Chondrocyte (in vitro differentiated cells): ENCODE measurements at regions not wholly inside any gene's neighbourhood (a gene's known extent, or its start where the extent isn't known, plus 50 kb on each side); places are given as distances from the start of the nearest gene placed in this dataset.

Source experiments
- DNase-seq: peaks from one replicate; pipeline ENCODE4 v3.0.0; 2021; ENCODE audit warnings: mixed read lengths, low spot score
- H3K27ac Mint-ChIP-seq: one replicate; pipeline ENCODE4 v1.8.0; 2021; ENCODE audit warnings: mild to moderate bottlenecking, moderate library complexity, mixed read lengths; ENCODE audit not compliant: unreplicated experiment
- H3K27me3 Mint-ChIP-seq: 2 replicates; pipeline ENCODE4 v1.8.0; 2021; ENCODE audit warnings: low read depth, mixed read lengths
- H3K36me3 Mint-ChIP-seq: 2 replicates; pipeline ENCODE4 v1.8.0; 2021; ENCODE audit warnings: low read depth, mixed read lengths
- H3K4me1 Mint-ChIP-seq: 2 replicates; pipeline ENCODE4 v1.8.0; 2021; ENCODE audit warnings: low read depth, mild to moderate bottlenecking, mixed read lengths
- H3K4me3 Mint-ChIP-seq: one replicate; pipeline ENCODE4 v1.8.0; 2021; ENCODE audit warnings: mild to moderate bottlenecking, moderate library complexity, mixed read lengths; ENCODE audit not compliant: unreplicated experiment
- H3K9me3 Mint-ChIP-seq: 2 replicates; pipeline ENCODE4 v1.8.0; 2021; ENCODE audit warnings: low read depth, mixed read lengths
- TF ChIP-seq, protein P1 (sequence below): fragments of 200-600 bp; sonication (generic); IDR thresholded peaks from 2 replicates; pipeline ENCODE4 v1.5.0; 2021; ENCODE audit warnings: antibody characterized with exemption, mild to moderate bottlenecking, moderate library complexity

DNA sequence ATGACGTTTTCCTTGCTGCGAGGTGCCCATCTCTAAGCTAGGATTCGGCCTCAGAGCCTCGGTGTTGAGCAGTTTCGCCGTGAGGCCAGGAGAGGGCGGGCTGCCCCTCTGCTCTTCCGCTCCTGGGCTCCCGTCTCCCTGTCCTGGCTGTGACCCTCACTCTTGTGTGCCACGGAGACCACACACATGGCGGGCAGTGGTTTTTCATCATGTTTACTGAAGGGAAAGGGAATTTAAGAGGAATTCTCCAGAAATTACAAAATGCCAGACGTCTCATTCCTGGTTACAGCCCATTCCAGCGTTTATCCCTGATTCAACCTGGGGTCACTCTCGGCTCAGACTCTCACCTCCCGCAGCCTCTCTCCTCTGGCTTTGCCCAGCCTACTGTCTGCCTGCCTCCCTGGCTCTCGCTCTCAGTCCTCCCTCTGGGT, 96.8 kb upstream of the ELAC2 start:
- peaks cover 14% of the 10 kb centered on the region for H3K27me3 Mint-ChIP-seq
- TF ChIP-seq, protein P1, sequence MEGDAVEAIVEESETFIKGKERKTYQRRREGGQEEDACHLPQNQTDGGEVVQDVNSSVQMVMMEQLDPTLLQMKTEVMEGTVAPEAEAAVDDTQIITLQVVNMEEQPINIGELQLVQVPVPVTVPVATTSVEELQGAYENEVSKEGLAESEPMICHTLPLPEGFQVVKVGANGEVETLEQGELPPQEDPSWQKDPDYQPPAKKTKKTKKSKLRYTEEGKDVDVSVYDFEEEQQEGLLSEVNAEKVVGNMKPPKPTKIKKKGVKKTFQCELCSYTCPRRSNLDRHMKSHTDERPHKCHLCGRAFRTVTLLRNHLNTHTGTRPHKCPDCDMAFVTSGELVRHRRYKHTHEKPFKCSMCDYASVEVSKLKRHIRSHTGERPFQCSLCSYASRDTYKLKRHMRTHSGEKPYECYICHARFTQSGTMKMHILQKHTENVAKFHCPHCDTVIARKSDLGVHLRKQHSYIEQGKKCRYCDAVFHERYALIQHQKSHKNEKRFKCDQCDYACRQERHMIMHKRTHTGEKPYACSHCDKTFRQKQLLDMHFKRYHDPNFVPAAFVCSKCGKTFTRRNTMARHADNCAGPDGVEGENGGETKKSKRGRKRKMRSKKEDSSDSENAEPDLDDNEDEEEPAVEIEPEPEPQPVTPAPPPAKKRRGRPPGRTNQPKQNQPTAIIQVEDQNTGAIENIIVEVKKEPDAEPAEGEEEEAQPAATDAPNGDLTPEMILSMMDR: peak; percentile 94
- H3K4me1 Mint-ChIP-seq: peaks cover 16% of the 10 kb centered on the region
- H3K27ac Mint-ChIP-seq: no peak overlapping the region
- no peak for DNase-seq
- no peaks in the 10 kb centered on the region for H3K36me3 Mint-ChIP-seq
- H3K9me3 Mint-ChIP-seq: no peaks in the 10 kb centered on the region
- peak overlapping the region; percentile 70 for H3K4me3 Mint-ChIP-seq

DNA sequence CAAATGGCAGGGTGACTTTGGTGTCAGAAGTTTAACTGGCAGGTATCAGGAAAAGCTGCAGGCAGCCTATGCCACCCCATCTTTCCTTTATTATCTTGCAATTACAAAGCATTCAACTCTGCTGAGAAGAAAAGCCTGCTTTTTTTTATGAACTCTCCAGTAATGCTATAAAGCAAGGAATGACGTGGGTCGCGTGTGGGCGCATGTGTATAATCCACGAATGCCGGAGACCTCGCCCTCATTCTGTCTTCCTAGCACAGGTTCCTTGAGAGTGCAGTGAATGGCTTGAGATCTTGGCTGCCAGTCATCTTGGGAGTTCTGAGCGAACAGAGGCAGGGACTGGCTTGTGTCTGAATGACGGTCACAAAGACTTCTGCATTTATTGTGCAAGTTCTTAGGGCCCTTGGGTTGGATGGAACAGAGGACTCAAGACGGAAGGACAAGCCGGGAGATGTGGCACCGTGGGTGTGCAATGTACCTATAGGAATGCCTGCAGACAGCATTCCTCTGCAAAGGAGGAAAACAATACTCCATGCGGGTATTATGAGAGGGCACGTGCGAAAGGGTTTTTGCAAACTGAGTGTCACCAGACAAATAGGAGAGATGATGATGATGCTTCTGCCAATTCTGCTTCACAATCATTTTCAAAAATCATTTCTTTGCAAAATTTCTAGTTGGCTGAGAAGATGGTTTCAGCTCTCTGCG, 96.1 kb upstream of the ELAC2 start:
- Mint-ChIP-seq H3K9me3 (no peaks in the 10 kb centered on the region), H3K4me1 (peaks cover 16% of the 10 kb centered on the region)

DNA sequence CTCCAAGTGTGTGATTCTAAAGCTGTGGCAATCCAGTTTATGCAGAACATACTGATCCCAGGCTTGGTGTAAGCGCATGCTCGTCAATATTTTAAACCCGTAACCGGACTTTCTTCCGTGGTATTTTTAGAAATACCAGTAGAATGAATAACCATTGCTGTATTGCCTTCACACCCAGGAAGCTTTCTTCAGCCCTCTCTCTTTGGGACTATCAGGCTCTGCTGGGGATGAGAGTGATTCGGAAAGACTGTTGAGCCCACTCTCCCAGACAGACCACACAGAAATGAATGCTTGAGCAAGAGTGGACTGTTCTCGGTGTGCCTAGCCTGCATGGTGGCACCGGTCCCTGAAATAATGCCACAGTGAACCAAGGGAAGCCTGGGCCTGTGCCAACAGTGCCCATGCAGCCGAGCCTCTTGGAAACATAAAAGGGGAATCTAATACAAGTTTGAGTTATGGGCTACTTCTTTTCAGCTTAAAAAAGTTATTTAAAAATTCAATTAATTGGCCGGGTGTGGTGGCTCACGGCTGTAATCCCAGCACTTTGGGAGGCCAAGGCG, 89.9 kb upstream of the ELAC2 start:
- TF ChIP-seq, protein P1: no peak
- Mint-ChIP-seq H3K9me3 (no peaks in the 10 kb centered on the region), H3K27ac (no peak overlapping the region), H3K4me3 (no peak overlapping the region), H3K27me3 (peaks cover 7% of the 10 kb centered on the region), H3K4me1 (peaks cover 4% of the 10 kb centered on the region), H3K36me3 (no peaks in the 10 kb centered on the region)
- no peak for DNase-seq

More for the DNA sequence above, 96.1 kb upstream of the ELAC2 start:
- DNase-seq: no peak
- Mint-ChIP-seq H3K4me3 (no peak overlapping the region), H3K27ac (no peak overlapping the region), H3K36me3 (no peaks in the 10 kb centered on the region), H3K27me3 (peaks cover 14% of the 10 kb centered on the region)
- TF ChIP-seq, protein P1: no peak

DNA sequence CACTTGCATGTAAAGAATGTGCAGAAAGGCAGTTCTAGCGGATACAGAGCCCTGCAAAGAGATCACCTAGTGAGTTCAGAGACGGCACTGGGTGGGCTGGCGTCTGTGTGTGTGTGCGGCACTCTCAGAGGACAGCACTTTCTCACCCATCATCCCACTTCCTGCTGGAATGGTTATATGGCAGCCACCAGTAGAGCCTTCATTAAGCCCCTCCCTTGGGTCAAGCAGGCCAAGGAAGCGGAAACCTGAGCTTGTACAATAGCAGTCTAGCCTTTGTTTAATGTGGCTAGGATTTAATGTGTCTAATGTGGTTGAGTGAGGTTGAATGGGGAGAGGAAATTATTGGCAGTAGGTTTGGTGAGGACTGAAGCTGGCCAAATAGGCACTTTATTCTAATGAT, 88.3 kb upstream of the ELAC2 start:
- DNase-seq: no peak
- Mint-ChIP-seq H3K4me1 (no peaks in the 10 kb centered on the region), H3K4me3 (no peak overlapping the region), H3K9me3 (peaks cover 2% of the 10 kb centered on the region), H3K27me3 (peaks cover 3% of the 10 kb centered on the region), H3K36me3 (no peaks in the 10 kb centered on the region), H3K27ac (no peak overlapping the region)
- TF ChIP-seq, protein P1: no peak

DNA sequence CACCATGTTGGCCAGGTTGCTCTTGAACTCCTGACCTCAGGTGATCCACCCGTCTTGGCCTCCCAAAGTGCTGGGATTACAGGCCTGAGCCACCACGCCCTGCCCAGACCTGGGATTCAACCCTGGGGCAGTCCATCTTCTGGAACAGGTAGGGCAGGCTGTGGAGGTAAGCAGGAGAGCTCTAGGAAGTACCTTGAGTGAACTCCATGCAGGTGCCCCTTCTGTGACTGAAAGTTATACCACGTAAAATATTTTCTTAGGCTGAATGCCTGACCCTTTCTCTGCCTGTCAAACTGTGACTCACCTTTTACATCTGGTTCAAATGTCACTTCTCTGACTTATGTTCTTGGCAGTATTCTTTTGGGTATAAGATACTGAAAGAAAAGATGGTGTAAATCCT, 86.7 kb upstream of the ELAC2 start:
- no peaks in the 10 kb centered on the region for H3K36me3 Mint-ChIP-seq
- TF ChIP-seq, protein P1: no peak
- no peak overlapping the region for H3K4me3 Mint-ChIP-seq
- no peak overlapping the region for H3K27ac Mint-ChIP-seq
- no peak for DNase-seq
- H3K4me1 Mint-ChIP-seq: no peaks in the 10 kb centered on the region
- peaks cover 3% of the 10 kb centered on the region for H3K27me3 Mint-ChIP-seq
- H3K9me3 Mint-ChIP-seq: peaks cover 2% of the 10 kb centered on the region
